Medulla oblongata (tissue), 1 donor: ENCODE measurements at regions not wholly inside any gene's neighbourhood (a gene's known extent, or its start where the extent isn't known, plus 50 kb on each side); places are given as distances from the start of the nearest gene placed in this dataset.
"Not testable (repeated sequence)": the region's sequence is repeated elsewhere in the genome, so short reads cannot be mapped to it uniquely, and the experiment has no call there.

Experiments used
- DNase-seq: peaks from one replicate; pipeline ENCODE4 v3.0.0-alpha.2; 2015; ENCODE audit errors: extremely low spot score

DNA sequence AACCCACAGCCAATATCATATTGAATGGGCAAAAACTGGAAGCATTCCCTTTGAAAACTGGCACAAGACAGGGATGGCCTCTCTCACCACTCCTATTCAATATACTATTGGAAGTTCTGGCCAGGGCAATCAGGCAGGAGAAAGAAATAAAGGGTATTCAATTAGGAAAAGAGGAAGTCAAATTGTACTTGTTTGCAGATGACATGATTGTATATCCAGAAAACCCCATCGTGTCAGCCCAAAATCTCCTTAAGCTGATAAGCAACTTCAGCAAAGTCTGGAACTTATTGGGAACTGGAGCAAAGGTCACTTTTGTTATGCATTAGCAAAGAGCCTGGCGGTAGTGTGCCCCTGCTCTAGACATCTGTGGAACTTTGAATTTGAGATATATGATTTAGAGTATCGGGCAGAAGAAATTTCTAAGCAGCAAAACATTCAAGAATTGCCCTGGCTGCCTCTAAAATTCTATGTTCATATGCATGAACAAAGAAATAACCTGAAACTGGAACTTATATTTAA, 53.4 kb upstream of the PSMA1 start:
- not testable (repeated sequence) for DNase-seq

GRCh38 chr11:14577292-14577691, 57.1 kb upstream of the PSMA1 start:
- DNase-seq, result no peak

DNA sequence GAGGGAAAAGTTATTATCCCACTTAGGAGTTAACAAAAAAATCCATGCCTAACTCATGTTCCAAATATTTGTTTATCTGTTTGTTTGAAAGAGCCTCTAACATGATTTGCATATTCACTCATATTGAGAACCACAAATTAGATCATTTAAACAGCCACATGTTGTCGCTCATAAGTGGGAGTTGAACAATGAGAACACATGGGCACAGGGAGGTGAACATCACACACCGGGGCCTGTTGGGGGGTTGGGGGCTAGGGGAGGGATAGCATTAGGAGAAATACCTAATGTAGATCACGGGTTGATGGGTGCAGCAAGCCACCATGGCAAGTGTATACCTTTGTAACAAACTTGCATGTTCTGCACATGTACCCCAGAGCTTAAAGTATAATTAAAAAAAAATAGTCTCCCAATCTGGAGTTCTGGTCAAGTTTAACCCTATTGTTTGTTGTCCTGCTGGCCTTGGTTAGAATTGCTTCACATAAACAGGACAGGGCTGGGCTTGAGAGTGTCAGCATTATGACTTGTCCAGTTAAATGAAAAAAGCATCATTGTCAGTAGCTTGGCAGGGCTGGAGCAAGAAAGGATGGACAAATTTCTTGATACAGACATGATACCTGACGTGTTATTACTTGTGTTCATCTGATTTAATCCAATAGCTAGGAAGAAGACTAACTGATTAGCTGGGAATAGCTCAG, 57.8 kb upstream of the PSMA1 start:
- no peak for DNase-seq

- DNase-seq, result peak; percentile 73
Observed at GRCh38 chr11:14578541-14578956, 58.4 kb upstream of the PSMA1 start.

DNA sequence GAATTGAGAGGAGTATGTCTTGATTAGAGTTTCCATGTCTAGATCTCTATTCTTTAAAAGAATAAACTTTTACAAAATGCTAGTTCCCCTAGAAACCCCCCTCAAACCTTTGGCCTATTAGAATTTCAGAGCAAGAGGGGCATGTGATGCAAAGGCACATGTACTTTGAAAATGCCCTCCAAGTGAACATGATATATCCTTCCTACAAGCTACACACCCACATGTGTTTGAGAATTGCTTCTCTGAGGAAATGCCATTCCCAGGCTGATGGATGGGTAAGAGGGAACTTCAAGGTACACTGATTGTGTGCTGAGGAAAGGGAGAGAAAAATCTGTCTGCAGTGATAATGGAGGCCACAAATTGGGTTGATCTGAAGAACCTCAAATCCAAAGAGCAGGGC, 59.5 kb upstream of the PSMA1 start:
- no peak for DNase-seq

DNA sequence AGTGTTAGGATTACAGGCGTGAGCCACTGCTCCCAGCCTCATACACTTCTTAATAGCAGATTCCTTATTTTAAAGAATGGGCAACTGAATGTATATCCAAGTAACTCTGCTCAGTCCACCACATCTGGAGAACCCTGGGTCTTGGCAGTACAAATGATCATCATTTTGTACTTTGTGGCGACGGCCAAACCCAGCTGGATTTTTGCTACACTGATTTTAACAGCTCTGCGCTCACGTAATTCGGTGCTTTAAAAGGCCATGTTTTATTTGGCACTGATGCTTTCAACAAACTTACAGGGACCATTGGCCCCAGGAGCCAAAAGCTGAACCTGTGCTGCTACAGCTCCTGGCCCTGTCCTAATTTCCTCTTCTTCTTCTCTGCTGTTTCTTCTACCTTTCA, 60.8 kb upstream of the PDE3B start:
- no peak for DNase-seq

DNA sequence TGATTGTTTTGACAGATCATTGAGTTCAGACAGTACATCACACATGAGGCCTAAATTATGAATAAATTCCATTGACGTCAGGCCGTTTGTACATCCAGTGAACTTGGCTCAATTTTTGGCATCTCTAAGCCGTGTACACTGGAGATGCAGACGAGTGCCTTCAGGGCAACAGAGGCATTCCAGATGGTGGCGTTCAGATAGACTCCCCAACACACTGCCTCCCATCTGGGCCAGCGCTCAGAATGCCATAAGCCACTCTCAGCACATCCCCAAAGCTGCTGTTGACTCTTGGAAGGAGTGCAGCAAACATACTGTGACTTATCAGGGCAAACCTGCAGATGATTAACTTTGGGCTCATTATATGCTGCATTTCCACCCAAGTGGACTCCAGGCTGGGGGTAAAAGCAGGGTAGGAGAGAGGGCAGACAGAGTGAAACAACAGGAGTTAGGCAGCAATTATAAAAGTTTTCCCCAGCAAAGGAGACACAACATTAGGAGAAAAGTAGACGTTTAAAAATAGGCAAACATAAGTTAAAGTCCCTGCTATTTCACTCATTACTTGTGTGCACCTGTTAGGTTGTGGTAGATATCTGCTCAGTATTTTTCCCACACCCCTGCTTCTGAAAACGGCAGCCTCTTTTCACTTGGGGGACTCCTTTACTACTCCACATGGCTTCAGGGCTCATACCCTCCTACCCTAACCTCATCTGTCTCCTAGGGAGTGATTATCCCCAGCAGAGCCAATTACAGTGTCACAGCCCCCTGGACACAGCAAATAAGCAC, 60.2 kb upstream of the PDE3B start:
- no peak for DNase-seq

GRCh38 chr11:14584035-14584363, 59.6 kb upstream of the PDE3B start:
- no peak for DNase-seq

DNA sequence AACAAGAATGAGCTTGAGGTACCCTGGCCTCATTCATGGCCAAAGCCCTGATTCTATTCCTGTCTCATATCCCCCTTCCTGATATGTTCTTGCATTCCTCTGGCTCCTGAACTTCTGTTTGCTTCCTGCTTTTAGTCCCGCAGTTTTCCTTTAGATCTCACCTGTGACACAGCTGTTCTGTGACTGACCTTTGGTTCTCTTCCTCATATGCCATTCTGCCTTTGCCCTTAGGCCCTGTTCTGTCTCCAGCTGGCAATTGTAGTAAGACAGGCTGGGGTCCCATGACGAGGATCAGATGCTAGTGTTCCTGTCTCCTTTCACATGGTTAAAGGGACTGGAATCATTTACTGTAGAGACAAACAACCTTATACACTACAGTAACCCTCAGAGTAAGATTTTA, 59.0 kb upstream of the PDE3B start:
- DNase-seq, result no peak

- no peak for DNase-seq
Observed at GRCh38 chr11:14585438-14585837, 58.2 kb upstream of the PDE3B start.

GRCh38 chr11:14587258-14587657, 56.3 kb upstream of the PDE3B start:
- peak; percentile 32 for DNase-seq

DNA sequence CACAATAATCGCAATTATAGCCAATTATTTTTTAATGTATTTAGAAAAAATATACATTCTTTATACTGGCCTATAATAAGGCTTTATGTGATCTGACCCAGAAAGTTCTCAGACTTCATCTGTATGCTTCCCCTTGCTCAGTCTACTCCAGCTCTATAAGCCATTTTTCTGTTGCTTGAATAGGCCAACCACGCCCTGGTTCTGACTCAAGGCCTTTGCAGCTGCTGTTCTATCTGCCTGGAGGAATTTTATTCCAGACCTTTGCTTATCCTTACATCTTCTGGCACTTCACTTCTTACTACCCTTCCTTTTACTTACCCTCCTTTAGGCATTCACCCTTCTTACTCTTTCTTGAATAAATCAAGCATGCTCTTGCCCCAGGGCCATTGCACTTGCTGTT, 54.9 kb upstream of the PDE3B start:
- no peak for DNase-seq

DNA sequence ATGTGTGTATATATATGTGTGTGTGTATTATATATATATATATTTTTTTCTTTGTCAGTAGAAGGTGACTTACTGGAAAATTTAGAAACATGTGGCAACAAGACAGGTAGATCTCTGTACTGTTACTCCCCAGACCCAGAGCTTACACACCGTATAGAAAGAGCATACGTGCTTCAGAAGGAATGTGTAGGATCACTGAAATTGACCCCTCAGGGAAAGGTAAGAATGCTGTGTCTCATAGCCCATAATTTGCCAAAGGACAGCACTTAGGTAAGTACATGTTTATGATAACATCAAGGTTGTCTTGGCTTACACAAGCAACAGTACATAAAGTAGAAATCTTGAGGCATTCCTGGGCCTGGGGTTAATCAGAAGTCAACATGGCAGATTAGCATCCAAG, 54.2 kb upstream of the PDE3B start:
- no peak for DNase-seq

DNA sequence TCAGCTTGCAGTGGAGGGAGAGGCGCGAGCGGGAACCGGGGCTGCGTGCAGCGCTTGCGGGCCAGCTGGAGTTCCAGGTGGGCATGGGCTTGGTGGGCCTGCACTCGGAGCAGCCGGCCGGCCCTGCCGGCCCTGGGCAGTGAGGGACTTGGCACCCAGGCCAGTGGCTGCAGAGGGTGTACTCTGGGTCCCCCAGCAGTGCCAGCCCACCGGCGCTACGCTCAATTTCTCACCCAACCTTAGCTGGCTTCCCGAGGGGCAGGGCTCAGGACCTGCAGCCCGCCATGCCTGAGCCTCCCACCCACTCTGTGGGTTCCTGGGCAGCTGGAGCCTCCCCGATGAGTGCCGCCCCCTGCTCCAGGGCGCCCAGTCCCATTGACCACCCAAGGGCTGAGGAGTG, 52.6 kb upstream of the PDE3B start:
- not testable (repeated sequence) for DNase-seq

- no peak for DNase-seq
Observed at GRCh38 chr11:14593671-14594070, 49.9 kb upstream of the PDE3B start.
